ENCODE measurements at regions not wholly inside any gene's neighbourhood (a gene's known extent, or its start where the extent isn't known, plus 50 kb on each side); places are given as distances from the start of the nearest gene placed in this dataset.
"Not testable (repeated sequence)": the region's sequence is repeated elsewhere in the genome, so short reads cannot be mapped to it uniquely, and the experiment has no call there.

GRCh38 chr3:177608443-177608842, 411.2 kb upstream of the TBL1XR1 start:
- DNase-seq, result no peak

GRCh38 chr3:177609613-177610012, 412.3 kb upstream of the TBL1XR1 start:
- no peak for DNase-seq

GRCh38 chr3:177610262-177610661, 413.0 kb upstream of the TBL1XR1 start:
- DNase-seq, result no peak

GRCh38 chr3:177610686-177611633, 413.7 kb upstream of the TBL1XR1 start:
- DNase-seq, result no peak

GRCh38 chr3:177611752-177612334, 414.6 kb upstream of the TBL1XR1 start:
- no peak for DNase-seq

- DNase-seq, result no peak
Measured at GRCh38 chr3:177613901-177614300, 416.6 kb upstream of the TBL1XR1 start.

- no peak for DNase-seq
Measured at GRCh38 chr3:177615015-177615414, 417.7 kb upstream of the TBL1XR1 start.

GRCh38 chr3:177618873-177619733, 421.8 kb upstream of the TBL1XR1 start:
- no peak for DNase-seq

- no peak for DNase-seq
Measured at GRCh38 chr3:177620073-177620472, 422.8 kb upstream of the TBL1XR1 start.

GRCh38 chr3:177622520-177622919, 425.2 kb upstream of the TBL1XR1 start:
- no peak for DNase-seq

- no peak for DNase-seq
Measured at GRCh38 chr3:177622982-177623617, 425.8 kb upstream of the TBL1XR1 start.

- DNase-seq, result no peak
Measured at GRCh38 chr3:177624528-177625495, 427.5 kb upstream of the TBL1XR1 start.

GRCh38 chr3:177626045-177626444, 428.8 kb upstream of the TBL1XR1 start:
- DNase-seq, result no peak

- DNase-seq, result not testable (repeated sequence)
Measured at GRCh38 chr3:177628095-177628719, 430.9 kb upstream of the TBL1XR1 start.

GRCh38 chr3:177629276-177629675, 432.0 kb upstream of the TBL1XR1 start:
- no peak for DNase-seq

- no peak for DNase-seq
Measured at GRCh38 chr3:177633671-177634207, 436.5 kb upstream of the TBL1XR1 start.

GRCh38 chr3:177635601-177636106, 438.4 kb upstream of the TBL1XR1 start:
- not testable (repeated sequence) for DNase-seq

- no peak for DNase-seq
Measured at GRCh38 chr3:177640319-177640965, 443.2 kb upstream of the TBL1XR1 start.

- DNase-seq, result no peak
Measured at GRCh38 chr3:177641206-177641605, 443.9 kb upstream of the TBL1XR1 start.

All from stimulated activated CD4-positive, alpha-beta T cell treated with anti-CD3 and anti-CD28 coated beads, Interleukin-1b, Interleukin-23, amount 100 ng/mL, for 48 hours (primary cell).